ENCODE measurements at regions not wholly inside any gene's neighbourhood (a gene's known extent, or its start where the extent isn't known, plus 50 kb on each side); places are given as distances from the start of the nearest gene placed in this dataset.

DNA sequence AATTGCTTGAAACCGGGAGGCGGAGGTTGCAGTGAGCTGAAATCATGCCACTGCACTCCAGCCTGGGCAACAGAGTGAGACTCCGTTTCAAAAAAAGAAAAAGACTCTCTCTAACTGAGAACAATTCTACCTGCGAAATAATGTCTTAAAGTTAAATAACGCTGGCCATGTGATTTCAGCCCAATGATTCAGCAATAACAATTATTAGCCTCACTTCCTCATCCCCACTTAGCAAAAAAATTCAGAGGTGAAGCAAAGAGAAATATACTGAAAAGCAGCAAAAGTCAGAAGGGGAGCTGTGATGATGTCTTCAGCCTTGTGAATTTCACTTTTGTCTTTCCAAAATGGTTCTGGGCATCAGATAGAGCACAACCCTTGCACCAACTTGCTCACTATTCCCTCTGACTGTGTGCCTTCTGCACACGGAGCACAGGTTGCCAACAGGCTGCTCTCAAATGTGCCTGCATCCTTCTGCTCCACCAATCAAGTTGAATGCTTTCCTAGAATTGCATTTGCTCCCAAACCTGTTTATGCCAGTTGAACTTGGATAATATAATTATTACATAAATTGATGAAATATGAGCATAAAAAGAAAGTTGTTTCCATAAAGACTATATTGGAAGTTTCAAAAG, 79.8 kb upstream of the IPO9 start:
- Histone ChIP-seq H4K5ac (ENCODE audit: insufficient read length, low read depth, low read length) (no peak overlapping the region), H3K36me3 (ENCODE audit: control insufficient read depth in 2 of 4, insufficient read depth in 4 of 4, low read length in 3 of 4) (peaks cover 0 to 14% (median 1%) of the 10 kb centered on the region in 4 experiments; a peak in 3 of 8 replicates), H4K91ac (replicated peaks; ENCODE audit: insufficient read length, low read length) (no peak overlapping the region), H4K8ac (ENCODE audit: extremely low read depth, insufficient read depth, low read length) (no peak overlapping the region), H3K23me2 (ENCODE audit: low read depth, low read length) (no peaks in the 10 kb centered on the region), H3K56ac (replicated peaks; ENCODE audit: insufficient read length, low read depth, low read length) (no peak overlapping the region), H3K27me3 (replicated peaks in 1 of 4; ENCODE audit: control insufficient read depth in 3 of 4, extremely low read depth in 1 of 4, insufficient read depth in 3 of 4, low read length in 3 of 4) (no peaks in the 10 kb centered on the region), H2BK120ac (replicated peaks; ENCODE audit: low read depth, low read length) (no peak overlapping the region), H3K79me2 (ENCODE audit: control insufficient read depth in 1 of 2, insufficient read depth in 2 of 2, low read length in 2 of 2) (peaks cover 0 to 46% of the 10 kb centered on the region in 2 experiments; a peak in 2 of 4 replicates), H3K27ac (ENCODE audit: low read depth, low read length) (no peak overlapping the region), H3K9me3 (ENCODE audit: insufficient read depth in 2 of 2, low read depth in 1 of 2, low read length in 1 of 2) (no peaks in the 10 kb centered on the region), H3K18ac (ENCODE audit: extremely low read depth, low read length) (no peak overlapping the region), H2BK20ac (ENCODE audit: low read length) (no peak overlapping the region), H4K20me1 (replicated peaks in 1 of 2; ENCODE audit: control insufficient read depth in 1 of 2, insufficient read depth in 2 of 2, low read length in 2 of 2) (peaks cover 0 to 4% of the 10 kb centered on the region in 2 experiments), H2BK15ac (ENCODE audit: low read length) (no peak overlapping the region), H3K4me1 (replicated peaks in 1 of 4; ENCODE audit: control insufficient read depth in 3 of 4, insufficient read depth in 4 of 4, low read length in 3 of 4) (peaks cover 9 to 28% (median 25%) of the 10 kb centered on the region in 4 experiments), H2BK12ac (ENCODE audit: low read depth, low read length) (no peak overlapping the region), H2BK5ac (ENCODE audit: low read depth, low read length) (no peak overlapping the region), H3K9ac (replicated peaks in 1 of 4; ENCODE audit: extremely low read depth in 1 of 4, low read depth in 3 of 4, low read length in 3 of 4) (no peak overlapping the region), H3K4ac (replicated peaks; ENCODE audit: insufficient read length, low read depth, low read length) (no peak overlapping the region), H2AK5ac (ENCODE audit: low read depth, low read length) (no peak overlapping the region), H3K4me3 (ENCODE audit: extremely low read depth in 1 of 4, insufficient read depth in 2 of 4, low read depth in 3 of 4, low read length in 4 of 4) (no peak overlapping the region), H2AFZ (ENCODE audit: low read length) (no peak overlapping the region), H3K14ac (ENCODE audit: insufficient read length) (no peak overlapping the region), H3K79me1 (ENCODE audit: low read depth, low read length) (peaks cover 4% of the 10 kb centered on the region), H3K23ac (ENCODE audit: insufficient read length) (no peak overlapping the region), H3K4me2 (ENCODE audit: insufficient read depth in 1 of 2, low read depth in 2 of 2, low read length in 2 of 2) (no peak overlapping the region)
- ChIA-PET CTCF (ENCODE audit: partially characterized antibody) (interaction anchor here (1.1 to 14.5 kb wide), 7 partner anchors 9 to 188 kb away, joined by 3 to 146 read pairs (median 4); no protein-coding TSS in a partner anchor), POLR2A (ENCODE audit: partially characterized antibody) (interaction anchor here (0.9 to 1.7 kb wide), 3 partner anchors 9 to 24 kb away, joined by 3 to 8 read pairs (median 3); no protein-coding TSS in a partner anchor)
- no peak for TF ChIP-seq ZNF274 (IDR thresholded peaks at IDR 0.05; ENCODE audit: borderline replicate concordance, extremely low read depth, low read length)
- no peak for DNase-seq (ENCODE audit: low read depth in 1 of 2, low spot score in 2 of 2)
- no peak for FAIRE-seq
- 86% methylated on average over 6 of the region's 6 CpGs; no CpG with 5 or more reads in 1 of the 2 experiments for WGBS, 2 experiments (ENCODE audit: extremely low coverage in 1 of 2, insufficient coverage in 1 of 2, insufficient read length in 1 of 2, insufficient replicate concordance in 2 of 2, low coverage in 1 of 2, low lambda C conversion rate in 2 of 2, missing lambda C conversion rate in 1 of 2)

All from H1 (cell line).